ENCODE measurements at regions not wholly inside any gene's neighbourhood (a gene's known extent, or its start where the extent isn't known, plus 50 kb on each side); places are given as distances from the start of the nearest gene placed in this dataset.

DNA sequence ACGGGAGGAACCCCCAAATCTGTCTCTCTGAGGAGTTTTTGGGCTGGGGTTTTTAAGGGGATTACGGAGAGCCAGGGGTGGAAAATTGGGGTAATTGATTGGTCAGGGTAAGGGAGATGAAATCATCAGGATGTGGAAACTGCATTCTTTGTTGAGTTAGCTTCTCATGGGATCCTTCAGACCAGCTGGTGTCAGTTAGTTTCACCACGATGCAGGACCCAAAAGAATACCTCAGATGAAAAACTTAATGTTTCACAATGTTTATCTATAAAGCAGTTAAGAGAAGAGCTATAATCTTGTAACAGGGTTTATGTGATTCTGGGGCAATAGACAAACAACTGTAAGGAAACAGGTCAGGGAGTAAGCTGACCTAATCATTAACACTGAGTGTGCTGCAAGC lies 230.8 kb downstream of the POU4F1 start:
- TF ChIP-seq, protein P1, sequence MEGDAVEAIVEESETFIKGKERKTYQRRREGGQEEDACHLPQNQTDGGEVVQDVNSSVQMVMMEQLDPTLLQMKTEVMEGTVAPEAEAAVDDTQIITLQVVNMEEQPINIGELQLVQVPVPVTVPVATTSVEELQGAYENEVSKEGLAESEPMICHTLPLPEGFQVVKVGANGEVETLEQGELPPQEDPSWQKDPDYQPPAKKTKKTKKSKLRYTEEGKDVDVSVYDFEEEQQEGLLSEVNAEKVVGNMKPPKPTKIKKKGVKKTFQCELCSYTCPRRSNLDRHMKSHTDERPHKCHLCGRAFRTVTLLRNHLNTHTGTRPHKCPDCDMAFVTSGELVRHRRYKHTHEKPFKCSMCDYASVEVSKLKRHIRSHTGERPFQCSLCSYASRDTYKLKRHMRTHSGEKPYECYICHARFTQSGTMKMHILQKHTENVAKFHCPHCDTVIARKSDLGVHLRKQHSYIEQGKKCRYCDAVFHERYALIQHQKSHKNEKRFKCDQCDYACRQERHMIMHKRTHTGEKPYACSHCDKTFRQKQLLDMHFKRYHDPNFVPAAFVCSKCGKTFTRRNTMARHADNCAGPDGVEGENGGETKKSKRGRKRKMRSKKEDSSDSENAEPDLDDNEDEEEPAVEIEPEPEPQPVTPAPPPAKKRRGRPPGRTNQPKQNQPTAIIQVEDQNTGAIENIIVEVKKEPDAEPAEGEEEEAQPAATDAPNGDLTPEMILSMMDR (IDR thresholded peaks at IDR 0.05; ENCODE audit: poor library complexity, severe bottlenecking) = no peak
- TF ChIP-seq EZH2 (IDR thresholded peaks at IDR 0.05; ENCODE audit: borderline replicate concordance, insufficient read depth, low read length, poor library complexity, severe bottlenecking) = no peak
- no peak for TF ChIP-seq RAD21 (conservative IDR thresholded peaks at IDR 0.05)
- TF ChIP-seq POLR2AphosphoS5 (IDR thresholded peaks at IDR 0.05) = no peak

All from neural cell (in vitro differentiated cells).